Amygdala (tissue), 56 donors: ENCODE measurements at regions not wholly inside any gene's neighbourhood (a gene's known extent, or its start where the extent isn't known, plus 50 kb on each side); places are given as distances from the start of the nearest gene placed in this dataset.
"Not testable (repeated sequence)": the region's sequence is repeated elsewhere in the genome, so short reads cannot be mapped to it uniquely, and the experiment has no call there.

Experiments used
- DNase-seq, 56 donors: peaks; one replicate each; lab custom pipeline; 2025; lab: John Stamatoyannopoulos, UW

- DNase-seq: not testable (repeated sequence)
These were observed 573.3 kb downstream of the KIF4B start for GRCh38 chr5:155586808-155587207.

- no peak for DNase-seq
These were observed 573.9 kb downstream of the KIF4B start for GRCh38 chr5:155587458-155587857.

GRCh38 chr5:155591273-155591672 is 577.7 kb downstream of the KIF4B start:
- no peak for DNase-seq

GRCh38 chr5:155594270-155594669 is 580.7 kb downstream of the KIF4B start:
- DNase-seq: no peak

GRCh38 chr5:155595791-155596190 is 582.2 kb downstream of the KIF4B start:
- no peak for DNase-seq

- no peak for DNase-seq
These were observed 585.0 kb downstream of the KIF4B start for GRCh38 chr5:155598552-155598951.

GRCh38 chr5:155605920-155606319 is 592.4 kb downstream of the KIF4B start:
- DNase-seq: no peak

- peak in 32 of 56 donors; percentile 1 to 59 (median 10) for DNase-seq
These were observed 603.3 kb downstream of the KIF4B start for GRCh38 chr5:155616779-155617392.

GRCh38 chr5:155619688-155620087 is 606.1 kb downstream of the KIF4B start:
- no peak for DNase-seq

GRCh38 chr5:155620821-155621410 is 607.4 kb downstream of the KIF4B start:
- DNase-seq: no peak

- no peak for DNase-seq
These were observed 611.2 kb downstream of the KIF4B start for GRCh38 chr5:155624597-155625241.

GRCh38 chr5:155625315-155625714 is 611.8 kb downstream of the KIF4B start:
- no peak for DNase-seq

- no peak for DNase-seq
These were observed 612.5 kb downstream of the KIF4B start for GRCh38 chr5:155625897-155626543.

GRCh38 chr5:155626592-155626991 is 613.0 kb downstream of the KIF4B start:
- DNase-seq: no peak

- DNase-seq: no peak
These were observed 614.8 kb downstream of the KIF4B start for GRCh38 chr5:155628346-155628745.

GRCh38 chr5:155629597-155629996 is 616.0 kb downstream of the KIF4B start:
- no peak for DNase-seq

- no peak for DNase-seq
These were observed 617.6 kb downstream of the KIF4B start for GRCh38 chr5:155631116-155631515.

GRCh38 chr5:155633338-155633957 is 619.9 kb downstream of the KIF4B start:
- DNase-seq: no peak

GRCh38 chr5:155649666-155650065 is 636.1 kb downstream of the KIF4B start:
- no peak for DNase-seq

- DNase-seq: no peak
These were observed 642.0 kb downstream of the KIF4B start for GRCh38 chr5:155655569-155655968.

GRCh38 chr5:155661859-155662258 is 648.3 kb downstream of the KIF4B start:
- no peak for DNase-seq
